Cardiac muscle cell (in vitro differentiated cells and primary cell): ENCODE measurements at regions not wholly inside any gene's neighbourhood (a gene's known extent, or its start where the extent isn't known, plus 50 kb on each side); places are given as distances from the start of the nearest gene placed in this dataset.

Source experiments
- DNase-seq, 2 donors: peaks; one replicate each; pipeline versions ENCODE4 v3.0.0 to v3.0.0-alpha.2; 2010 to 2017; ENCODE audit warnings: low read depth in 1 of 2, low spot score in 1 of 2
- H3K27ac ChIP-seq: fragments of 200-600 bp; sonication (generic); 2 replicates; pipeline ENCODE4 v1.5.1; 2016
- H3K27me3 ChIP-seq: fragments of 200-600 bp; sonication (generic); 2 replicates; pipeline ENCODE4 v1.6.0; 2016; ENCODE audit warnings: control low read depth
- H3K36me3 ChIP-seq: fragments of 200-600 bp; sonication (generic); 2 replicates; pipeline ENCODE4 v1.5.1; 2016; ENCODE audit warnings: control low read depth
- H3K4me1 ChIP-seq: fragments of 200-600 bp; sonication (generic); 2 replicates; pipeline ENCODE4 v1.8.1; 2017; ENCODE audit warnings: low read depth, mild to moderate bottlenecking, mixed run types
- H3K4me3 ChIP-seq: fragments of 200-600 bp; sonication (generic); 2 replicates; pipeline ENCODE4 v1.5.1; 2016; ENCODE audit warnings: mild to moderate bottlenecking
- H3K9me3 ChIP-seq: fragments of 200-600 bp; sonication (generic); 2 replicates; pipeline ENCODE4 v1.5.1; 2017; ENCODE audit warnings: low read depth, mild to moderate bottlenecking, control low read depth
- TF ChIP-seq, protein P1 (sequence below): IDR thresholded peaks from 2 replicates; pipeline ENCODE4 v1.5.1; 2012; ENCODE audit warnings: low read depth, mild to moderate bottlenecking, low read length

- no peaks in the 10 kb centered on the region for H3K9me3 ChIP-seq
- H3K27ac ChIP-seq = no peak overlapping the region
- peaks cover 19% of the 10 kb centered on the region for H3K4me1 ChIP-seq
- TF ChIP-seq, protein P1, sequence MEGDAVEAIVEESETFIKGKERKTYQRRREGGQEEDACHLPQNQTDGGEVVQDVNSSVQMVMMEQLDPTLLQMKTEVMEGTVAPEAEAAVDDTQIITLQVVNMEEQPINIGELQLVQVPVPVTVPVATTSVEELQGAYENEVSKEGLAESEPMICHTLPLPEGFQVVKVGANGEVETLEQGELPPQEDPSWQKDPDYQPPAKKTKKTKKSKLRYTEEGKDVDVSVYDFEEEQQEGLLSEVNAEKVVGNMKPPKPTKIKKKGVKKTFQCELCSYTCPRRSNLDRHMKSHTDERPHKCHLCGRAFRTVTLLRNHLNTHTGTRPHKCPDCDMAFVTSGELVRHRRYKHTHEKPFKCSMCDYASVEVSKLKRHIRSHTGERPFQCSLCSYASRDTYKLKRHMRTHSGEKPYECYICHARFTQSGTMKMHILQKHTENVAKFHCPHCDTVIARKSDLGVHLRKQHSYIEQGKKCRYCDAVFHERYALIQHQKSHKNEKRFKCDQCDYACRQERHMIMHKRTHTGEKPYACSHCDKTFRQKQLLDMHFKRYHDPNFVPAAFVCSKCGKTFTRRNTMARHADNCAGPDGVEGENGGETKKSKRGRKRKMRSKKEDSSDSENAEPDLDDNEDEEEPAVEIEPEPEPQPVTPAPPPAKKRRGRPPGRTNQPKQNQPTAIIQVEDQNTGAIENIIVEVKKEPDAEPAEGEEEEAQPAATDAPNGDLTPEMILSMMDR = no peak
- H3K4me3 ChIP-seq = no peak overlapping the region
- H3K27me3 ChIP-seq = no peaks in the 10 kb centered on the region
- no peaks in the 10 kb centered on the region for H3K36me3 ChIP-seq
- no peak for DNase-seq
These were observed 148.7 kb downstream of the OSR1 start for GRCh38 chr2:19209575-19210341.

GRCh38 chr2:19208479-19209199 lies 149.8 kb downstream of the OSR1 start:
- Histone ChIP-seq H3K4me1 (peaks cover 13% of the 10 kb centered on the region), H3K36me3 (no peaks in the 10 kb centered on the region), H3K27me3 (no peaks in the 10 kb centered on the region), H3K4me3 (no peak overlapping the region), H3K27ac (no peak overlapping the region), H3K9me3 (no peaks in the 10 kb centered on the region)
- DNase-seq = no peak
- TF ChIP-seq, protein P1 = no peak

GRCh38 chr2:19207452-19207851 lies 151.0 kb downstream of the OSR1 start:
- TF ChIP-seq, protein P1 = no peak
- DNase-seq = peak in 1 of 2 donors; percentile 27
- no peak overlapping the region for H3K4me3 ChIP-seq
- H3K27me3 ChIP-seq = no peaks in the 10 kb centered on the region
- H3K4me1 ChIP-seq = peaks cover 10% of the 10 kb centered on the region
- H3K27ac ChIP-seq = no peak overlapping the region
- H3K36me3 ChIP-seq = no peaks in the 10 kb centered on the region
- no peaks in the 10 kb centered on the region for H3K9me3 ChIP-seq

DNA sequence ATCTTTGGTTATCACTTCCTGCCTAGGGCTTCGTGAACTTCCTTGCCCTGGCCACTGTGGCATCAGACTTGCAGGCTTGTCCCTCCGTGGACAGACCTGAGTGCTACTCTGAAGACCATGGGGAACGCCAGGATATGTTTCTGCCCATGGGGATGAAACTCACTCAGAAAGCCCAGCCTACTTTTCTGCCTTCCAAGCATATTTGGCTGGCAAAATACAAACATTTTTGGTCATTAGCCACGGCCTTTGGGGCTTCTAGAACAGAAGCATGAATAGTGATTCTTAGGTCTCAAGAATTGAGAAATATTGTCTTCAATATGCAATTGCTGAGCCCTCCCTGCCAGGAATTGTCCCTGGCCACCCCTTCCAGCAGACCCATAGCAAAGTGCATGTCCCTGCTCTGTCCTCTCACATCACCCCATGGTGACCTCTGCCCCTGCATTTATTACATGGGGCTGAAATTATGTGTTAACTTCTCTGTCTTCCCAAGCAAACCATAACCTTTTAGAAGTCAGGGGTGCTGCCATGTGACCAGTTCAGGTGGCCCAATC lies 152.4 kb downstream of the OSR1 start:
- H3K36me3 ChIP-seq = no peaks in the 10 kb centered on the region
- peaks cover 10% of the 10 kb centered on the region for H3K4me1 ChIP-seq
- DNase-seq = no peak
- no peaks in the 10 kb centered on the region for H3K9me3 ChIP-seq
- H3K4me3 ChIP-seq = no peak overlapping the region
- H3K27ac ChIP-seq = no peak overlapping the region
- H3K27me3 ChIP-seq = no peaks in the 10 kb centered on the region
- TF ChIP-seq, protein P1 = no peak

GRCh38 chr2:19203866-19204265 lies 154.6 kb downstream of the OSR1 start:
- no peak overlapping the region for H3K4me3 ChIP-seq
- no peaks in the 10 kb centered on the region for H3K9me3 ChIP-seq
- no peaks in the 10 kb centered on the region for H3K27me3 ChIP-seq
- no peak for DNase-seq
- TF ChIP-seq, protein P1 = no peak
- no peaks in the 10 kb centered on the region for H3K36me3 ChIP-seq
- peaks cover 8% of the 10 kb centered on the region for H3K4me1 ChIP-seq
- H3K27ac ChIP-seq = no peak overlapping the region
